Pons (tissue), 1 donor: ENCODE measurements at regions not wholly inside any gene's neighbourhood (a gene's known extent, or its start where the extent isn't known, plus 50 kb on each side); places are given as distances from the start of the nearest gene placed in this dataset.
"Not testable (repeated sequence)": the region's sequence is repeated elsewhere in the genome, so short reads cannot be mapped to it uniquely, and the experiment has no call there.

ENCODE experiments used
- DNase-seq: peaks from one replicate; pipeline ENCODE4 v3.0.0-alpha.2; 2016; ENCODE audit warnings: low spot score

DNA sequence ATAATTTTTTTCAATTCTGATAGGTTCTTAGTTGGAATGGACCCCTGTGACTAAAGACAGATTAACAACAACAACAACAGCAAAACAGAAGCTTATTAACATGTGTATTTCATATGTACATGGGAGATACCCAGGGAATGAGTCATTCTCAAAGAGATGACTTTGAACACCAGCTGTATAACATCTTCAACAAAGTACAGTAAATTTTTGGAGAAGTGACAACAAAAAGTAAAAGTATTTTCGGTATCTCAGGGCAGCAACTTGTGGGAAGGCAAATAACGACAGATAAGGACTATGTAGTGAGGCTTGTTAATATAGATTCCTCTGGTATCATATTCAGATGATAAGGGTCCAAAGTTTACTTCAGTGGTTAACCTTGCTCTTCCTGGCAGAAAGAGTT, 573.4 kb upstream of the RAG2 start:
- DNase-seq: no peak

DNA sequence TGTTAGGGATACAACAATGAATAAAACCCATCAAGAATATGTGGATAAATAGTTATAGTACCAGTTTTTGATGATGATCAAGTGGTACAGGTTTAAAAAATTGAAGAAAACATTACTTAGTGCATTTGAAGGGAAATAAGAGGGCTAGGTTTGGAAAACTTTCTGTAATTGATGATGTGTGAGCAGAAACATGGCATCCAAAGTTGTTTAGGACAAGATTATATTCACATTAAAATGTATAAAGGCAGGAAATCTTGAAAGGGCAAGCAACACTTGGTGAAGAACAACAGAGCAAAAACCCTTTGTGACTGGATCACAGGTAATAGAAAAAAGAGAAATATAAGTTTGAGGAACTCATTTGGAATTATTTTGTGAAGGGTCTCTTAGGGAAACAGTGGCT, 572.3 kb upstream of the RAG2 start:
- DNase-seq: no peak

DNA sequence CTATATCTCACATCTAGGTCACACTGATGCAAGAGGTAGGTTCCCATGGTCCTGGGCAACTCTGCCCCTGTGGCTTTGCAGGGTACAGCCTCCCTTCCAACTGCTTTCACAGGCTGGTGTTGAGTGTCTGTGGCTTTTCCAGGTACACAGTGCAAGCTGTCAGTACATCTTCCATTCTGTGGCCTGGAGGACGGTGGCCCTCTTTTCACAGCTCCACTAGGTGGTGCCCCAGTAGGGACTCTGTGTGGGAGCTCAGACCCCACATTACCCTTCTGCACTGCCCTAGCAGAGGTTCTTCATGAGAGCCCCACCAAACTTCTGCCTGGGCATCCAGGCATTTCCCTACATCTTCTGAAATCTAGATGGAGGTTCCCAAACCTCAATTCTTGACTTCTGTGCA, 547.4 kb upstream of the RAG2 start:
- DNase-seq: not testable (repeated sequence)

DNA sequence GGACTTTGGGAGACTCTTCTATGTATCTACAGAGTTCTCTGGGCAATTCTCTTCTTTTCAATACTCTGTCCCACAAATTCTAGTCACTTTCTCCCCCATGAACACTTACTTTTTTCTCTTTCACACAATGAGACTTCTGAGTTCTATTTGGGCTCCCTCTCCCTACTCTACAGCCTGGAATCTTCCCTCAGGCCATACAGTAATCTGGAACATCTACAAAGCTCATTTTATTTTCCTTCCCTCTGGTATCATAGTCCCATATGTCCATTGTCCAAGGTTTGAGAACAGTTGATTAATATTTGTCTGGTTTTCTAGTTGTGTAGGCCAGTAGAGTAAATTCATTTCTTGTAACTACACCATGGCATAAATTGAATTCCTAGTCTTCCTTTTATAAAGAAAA, 544.6 kb upstream of the RAG2 start:
- no peak for DNase-seq

DNA sequence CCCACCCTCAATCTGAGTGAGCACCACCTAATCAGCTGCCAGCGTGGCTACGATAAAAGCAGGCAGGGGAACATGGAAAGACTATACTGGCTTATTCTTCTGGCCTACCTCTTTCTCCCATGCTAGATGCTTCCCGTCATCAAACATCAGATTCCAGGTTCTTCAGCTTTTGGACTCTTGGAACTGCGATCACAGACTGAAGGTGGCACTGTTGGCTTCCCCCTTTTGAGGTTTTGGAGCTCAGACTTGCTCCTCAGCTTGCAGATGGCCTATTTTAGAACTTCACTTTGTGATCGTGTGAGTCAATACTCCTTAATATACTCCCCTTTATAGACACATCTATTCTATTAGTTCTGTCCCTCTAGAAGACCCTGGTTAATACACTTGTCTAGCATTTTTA, 543.7 kb upstream of the RAG2 start:
- DNase-seq: no peak

DNA sequence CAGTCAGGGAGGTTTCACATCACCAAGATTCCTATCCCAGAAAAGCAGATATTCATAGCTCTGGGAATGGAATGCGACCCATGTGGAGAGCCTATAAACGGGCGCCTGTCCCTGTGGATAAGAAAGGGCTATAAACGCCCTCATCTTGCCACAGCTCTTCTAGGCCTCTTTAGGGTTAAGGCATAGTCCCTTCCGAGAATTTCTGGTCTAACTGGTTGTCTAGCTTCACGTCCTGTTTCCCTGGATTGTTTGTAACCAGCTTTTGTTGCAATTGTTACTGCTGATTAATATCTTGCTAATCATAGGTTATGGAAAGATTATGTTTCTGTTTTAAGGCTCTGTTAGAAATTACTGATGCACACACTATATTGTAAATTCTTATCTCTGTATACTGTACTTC, 537.6 kb upstream of the RAG2 start:
- not testable (repeated sequence) for DNase-seq

DNA sequence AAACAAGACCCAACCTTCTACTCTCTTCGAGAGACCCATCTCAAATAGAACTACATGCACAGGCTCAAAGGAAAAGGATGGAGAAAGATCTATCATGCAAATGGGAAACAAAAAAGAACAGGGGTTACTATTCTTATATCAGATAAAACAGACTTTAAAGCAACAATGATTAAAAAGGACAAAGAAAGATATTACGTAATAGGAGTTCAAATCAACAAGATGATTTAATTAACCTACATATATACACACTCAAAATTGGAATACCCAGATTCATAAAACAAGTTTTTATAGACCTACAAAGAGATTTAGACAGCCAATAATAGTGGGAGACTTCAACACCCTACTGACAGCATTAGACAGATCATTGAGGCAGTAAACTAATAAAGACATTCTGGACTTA, 536.6 kb upstream of the RAG2 start:
- DNase-seq: no peak

DNA sequence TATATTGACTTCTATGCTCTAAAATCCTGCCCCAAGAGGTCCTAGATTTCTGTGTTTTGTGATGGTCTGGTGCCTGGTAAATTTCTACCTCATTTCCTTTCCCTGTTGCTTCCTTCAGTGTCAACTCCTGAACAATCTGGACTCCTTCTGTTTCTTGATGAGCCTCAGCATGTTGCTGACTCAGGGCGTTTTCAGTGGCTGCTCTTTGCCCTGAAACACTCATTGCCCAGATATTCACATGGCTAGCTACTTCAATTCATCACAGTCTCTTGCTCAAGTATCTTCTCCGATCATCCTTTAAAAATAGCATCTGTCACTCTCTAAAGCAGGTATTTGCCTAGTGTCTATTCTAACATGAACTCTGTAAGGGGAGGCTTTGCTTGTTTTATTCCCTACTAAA, 526.3 kb upstream of the RAG2 start:
- DNase-seq: no peak

DNA sequence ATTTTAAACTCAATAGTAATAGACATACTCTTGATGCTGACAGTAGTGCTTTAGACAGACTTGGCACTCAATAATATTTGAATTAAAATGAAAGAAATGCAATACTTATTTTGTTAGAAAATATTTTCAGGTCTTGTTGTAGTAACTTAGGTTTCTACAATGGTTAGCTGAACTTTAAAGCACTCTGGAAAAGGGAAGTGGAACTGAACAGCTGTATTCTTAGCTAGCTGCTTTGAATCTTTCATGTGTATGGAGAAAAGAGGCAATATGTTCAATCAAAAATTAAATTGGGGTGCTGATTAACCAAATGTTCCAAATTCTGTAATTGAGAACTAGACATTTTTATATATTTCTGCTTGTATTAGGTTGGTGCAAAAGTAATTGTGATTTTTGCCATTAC, 517.9 kb upstream of the RAG2 start:
- no peak for DNase-seq

DNA sequence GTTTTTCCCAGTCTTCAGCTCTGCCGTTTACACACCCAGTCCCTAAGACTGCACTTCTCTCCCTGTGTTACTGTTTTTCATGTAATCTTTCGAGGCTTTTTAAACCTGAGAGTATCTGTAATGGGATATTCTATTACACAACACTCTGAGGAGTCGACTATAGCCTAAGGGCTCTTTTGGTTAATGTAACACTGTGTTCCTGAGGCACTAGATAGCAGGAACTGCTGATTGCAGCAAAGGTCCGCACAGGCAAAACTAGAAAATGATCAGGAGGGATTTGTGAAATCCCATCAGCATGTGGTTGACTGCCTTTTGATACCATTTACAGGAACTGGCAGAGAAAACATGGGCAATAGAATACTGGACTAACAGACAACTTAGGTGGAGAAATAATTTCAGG, 512.3 kb upstream of the RAG2 start:
- no peak for DNase-seq

DNA sequence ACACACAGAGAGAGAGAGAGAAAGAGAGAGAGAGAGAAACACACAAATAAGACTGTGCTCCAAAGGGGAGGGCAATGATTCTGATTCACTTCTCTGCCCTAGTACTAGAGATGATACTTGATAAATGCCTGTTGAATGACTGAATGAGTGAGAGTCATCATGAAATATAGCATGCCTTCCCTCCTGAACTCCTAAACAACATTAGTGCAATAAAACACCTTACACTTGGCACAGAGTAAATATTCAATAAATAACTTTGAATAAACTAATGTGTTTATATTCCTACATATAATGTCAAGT, 511.2 kb upstream of the RAG2 start:
- DNase-seq: no peak

DNA sequence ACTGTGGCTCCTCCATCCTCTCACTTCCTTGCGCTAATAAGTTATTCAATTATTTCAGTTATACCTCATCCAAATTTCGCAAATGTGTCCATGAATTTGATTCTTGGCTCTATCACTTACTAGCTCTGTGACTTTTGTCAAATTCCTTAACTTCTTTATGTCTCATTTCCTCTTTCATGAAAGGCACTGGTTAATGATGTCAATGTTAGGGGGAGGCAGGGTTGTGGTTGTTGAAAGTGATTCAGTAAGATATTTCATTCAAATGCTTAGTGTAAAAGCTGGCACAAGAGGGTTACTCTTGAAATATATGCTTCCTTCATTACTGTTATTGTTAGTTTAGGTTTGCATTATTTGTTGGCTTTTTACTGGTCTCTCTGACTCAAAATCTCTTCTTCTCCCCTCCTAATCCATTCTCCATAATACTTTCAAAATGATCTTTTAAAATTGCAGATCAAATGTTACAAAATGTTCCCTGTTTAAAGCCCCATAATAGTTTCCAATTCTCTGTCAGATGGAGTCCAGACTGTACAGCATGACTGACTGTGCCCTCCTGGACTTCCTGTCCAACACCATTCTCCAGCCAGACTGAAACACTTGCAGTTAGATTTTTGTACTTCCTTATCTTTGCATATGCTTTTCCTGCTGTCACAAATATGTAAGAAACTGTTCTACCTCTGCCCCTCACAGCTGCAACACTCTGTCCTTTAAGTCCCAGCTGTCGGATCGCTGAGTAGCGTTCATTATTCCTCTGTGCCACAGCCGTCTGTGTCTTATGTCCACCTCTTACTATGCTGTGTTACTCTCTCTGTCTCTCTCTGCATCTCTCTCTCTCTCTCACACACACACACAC, 510.6 kb upstream of the RAG2 start:
- no peak for DNase-seq

DNA sequence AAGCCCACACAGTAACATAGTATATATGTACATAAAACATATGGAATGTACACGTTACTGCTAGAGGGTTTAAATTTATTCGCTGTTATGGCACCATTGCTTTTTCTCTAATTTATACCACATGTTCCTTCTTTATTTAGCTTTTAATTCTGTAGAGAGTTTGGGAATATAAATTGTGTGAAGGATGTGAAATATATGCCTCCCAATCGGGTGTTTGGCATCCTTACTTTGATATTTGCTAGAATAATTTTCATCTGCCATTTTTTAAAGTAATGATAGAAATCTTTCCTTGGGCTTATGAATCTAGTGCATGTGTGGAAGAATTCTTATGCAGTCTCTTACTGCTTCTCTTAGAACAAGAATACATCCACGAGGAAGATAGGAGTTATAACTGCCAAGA, 509.8 kb upstream of the RAG2 start:
- DNase-seq: no peak

DNA sequence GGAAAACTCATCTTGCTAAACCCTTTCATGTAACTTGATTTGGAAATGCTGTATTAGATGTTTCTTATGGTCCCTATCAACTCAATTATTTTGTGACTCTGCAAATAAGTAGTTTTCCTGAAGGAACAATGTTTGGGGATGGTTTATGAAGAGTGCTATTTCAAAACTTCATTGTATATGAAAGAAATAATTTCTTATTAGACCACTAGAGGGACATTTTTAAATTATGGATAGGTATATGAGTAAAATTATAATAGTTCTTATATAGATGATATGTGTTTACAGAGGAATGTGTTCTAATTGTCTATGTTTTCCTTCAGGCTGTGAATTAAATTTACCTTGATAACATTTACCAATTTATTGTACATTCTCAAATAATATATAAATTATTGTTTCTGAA, 509.4 kb upstream of the RAG2 start:
- no peak for DNase-seq

DNA sequence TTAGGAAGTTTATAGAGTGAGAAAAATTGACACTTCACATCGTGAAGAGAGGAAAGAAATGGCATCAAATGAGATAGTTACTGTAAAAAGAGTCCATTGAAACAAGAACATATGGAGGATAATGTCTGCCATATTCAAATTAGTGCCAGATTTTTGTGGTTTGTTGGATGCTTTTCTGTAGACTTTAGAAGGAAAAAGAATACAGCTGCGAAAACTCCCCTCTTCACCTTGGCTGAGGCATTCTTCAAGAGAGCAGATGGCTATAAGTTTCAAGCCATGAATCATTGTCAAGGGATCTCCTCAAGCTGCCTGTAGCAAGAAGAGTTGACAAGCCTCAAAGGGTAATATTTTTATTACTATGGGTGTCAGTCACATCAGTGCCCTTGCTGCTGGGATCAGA, 507.4 kb upstream of the RAG2 start:
- DNase-seq: peak; percentile 9

DNA sequence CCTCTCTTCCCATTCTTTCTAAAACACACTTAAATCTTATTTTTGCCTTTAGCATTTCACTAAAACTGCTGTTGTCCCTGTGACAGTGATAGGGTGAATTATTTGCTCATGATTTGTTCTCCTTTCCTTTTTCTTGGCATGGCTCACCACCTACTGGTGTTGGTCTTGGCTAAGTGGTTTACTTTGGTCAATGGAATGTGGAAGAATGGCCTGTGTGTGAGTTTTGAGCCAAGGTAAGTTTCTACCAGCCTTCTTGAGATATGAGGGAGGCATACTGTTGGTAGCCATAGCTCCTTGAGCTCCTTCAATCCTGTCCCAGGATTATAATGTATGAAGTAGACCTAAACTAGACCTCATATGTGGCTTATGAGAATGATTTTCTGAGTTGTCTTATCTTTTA, 506.3 kb upstream of the RAG2 start:
- DNase-seq: no peak

DNA sequence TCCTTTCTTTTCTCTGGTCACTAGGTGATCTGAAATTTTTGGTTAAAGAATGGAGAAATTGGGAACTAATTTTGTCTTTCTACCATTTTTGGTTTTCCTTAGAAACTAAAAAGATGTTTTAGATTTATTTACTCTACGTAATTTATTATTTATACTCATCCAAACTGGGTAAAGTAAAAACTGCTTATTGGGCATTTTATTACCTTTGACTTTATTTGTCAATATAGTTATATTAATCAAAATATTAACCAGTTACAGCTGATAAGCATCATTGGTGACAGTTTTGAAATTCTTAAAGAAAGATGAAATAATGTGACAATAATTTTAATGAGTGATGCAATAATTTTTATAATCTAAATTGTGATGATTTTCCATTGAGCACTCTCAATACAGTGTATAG, 502.0 kb upstream of the RAG2 start:
- no peak for DNase-seq

DNA sequence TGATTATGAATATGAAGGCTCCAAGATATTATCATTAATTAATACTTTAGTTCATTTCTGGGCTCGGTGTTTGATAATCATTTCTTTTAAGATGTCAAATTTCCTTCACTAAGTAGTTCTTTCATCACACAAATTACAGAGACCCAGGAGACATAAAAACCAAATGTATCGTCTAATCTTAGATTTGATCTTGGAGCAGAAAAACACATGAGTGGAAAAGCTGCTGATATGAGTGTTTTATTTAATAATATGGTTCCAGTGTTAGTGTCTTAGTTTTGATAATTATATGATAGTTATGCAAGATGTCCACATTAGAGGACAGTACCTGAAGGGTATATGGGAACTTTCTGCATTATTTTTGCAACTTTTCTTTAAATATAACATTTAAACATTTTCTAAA, 494.5 kb upstream of the RAG2 start:
- no peak for DNase-seq

DNA sequence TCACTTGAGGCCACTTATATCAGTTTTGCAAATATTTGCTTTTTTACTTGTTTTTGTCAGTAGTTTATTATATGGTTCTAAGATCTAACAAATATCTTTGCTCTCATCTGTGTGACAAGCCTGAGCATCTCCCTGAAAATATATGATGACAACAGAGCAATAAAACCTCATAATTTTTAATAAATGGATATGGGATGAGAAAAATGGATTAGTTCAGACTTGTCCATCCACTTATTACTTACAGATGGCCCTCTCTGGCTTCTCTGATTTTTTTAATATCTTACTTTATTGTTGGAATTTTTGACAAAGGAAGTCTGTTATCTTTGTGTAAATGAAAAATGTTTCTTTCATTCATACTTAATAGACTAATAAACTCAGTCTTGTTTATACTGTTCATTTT, 491.4 kb upstream of the RAG2 start:
- DNase-seq: no peak

DNA sequence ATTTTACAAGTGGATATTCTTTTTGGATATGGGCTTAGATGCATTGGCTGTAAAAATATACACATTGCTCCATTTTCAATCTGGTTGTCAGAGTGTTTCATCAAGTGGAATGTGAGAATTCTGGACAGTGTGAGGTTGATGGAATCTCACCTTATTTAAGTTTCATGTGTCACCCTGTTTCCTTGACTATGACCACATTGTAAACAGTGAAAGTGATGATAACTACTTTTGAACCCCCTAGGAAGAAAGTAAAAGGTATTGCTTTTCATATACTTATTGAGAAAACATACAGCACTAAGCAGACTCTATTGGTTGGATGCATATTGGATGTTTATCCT, 490.5 kb upstream of the RAG2 start:
- no peak for DNase-seq

DNA sequence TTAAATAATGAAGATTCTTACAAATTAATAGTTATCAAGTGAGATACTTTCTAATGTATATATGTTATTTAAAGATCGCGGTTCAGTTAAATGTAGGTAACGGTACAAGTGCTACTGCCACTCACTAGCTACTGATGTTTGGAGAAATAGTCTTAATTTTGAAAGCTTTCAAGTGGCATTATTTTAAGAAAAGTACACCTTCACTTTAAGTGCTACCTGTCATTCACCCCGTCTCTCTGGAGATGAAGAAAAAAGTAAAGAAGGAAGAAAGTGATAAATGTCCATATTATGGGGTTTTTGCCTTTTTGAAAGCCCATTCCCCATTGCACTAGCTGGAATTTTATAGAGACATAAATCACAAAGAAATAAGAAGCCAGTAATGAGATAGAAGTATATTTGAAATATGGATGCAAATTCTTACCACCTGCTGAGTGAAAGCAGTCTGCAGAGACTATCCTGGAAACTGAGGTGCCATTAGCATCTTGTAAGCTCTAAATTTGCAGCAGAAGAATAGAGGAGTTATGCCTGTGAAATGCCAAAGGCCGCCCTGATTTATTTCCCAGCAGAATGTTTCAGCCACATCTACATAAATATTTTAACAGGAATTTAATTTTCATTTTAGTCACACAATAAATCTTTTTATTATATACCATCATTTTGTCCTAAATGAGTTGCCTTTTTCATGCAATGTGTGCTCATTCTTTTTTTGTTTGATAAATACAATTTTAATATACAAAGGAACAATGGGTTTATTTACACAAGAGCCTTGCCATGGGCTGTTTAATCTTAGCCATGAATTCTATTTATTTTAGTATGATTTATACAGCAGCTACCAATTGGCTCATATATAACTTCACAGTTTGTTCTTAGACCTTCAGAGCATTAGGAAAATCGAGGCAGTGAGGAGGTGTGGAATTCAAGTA, 489.9 kb upstream of the RAG2 start:
- DNase-seq: no peak

DNA sequence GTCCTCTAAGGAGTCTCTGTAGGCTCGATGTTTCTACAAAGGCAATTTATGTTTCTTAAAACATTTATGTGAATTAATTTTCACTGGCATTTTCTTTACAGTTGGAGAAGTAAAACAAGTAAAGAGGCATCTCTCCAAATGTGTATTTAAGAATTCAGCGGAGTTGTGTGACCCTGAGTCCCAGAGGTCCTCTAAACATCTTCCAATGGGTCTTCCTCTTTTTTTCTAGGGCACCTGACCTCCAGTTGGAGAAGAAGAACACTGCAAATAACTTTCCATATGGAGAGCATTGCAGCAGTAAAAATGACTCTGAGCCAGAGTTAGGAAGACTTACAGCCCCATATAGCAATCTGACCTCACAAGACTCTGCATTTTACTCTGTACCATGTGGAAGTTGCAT, 480.5 kb upstream of the RAG2 start:
- DNase-seq: no peak

DNA sequence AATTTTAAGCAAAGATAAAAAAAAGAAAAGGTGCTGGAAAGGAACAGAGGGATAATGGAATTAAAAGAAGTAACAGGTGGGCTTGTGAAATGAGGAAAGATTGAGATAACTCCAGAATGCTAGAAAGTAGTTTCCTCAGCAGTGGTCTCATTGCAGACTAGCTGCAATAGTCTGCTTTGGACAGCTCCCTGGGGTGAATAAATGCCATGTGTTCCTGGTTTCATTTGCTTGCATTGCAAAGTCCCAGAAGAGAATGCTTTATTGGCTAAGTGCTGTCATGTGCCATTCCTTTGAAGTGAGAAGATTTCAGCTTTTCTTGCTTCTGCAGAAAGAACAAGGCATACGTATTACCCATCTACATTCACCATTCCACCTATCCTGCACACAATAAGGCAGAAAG, 478.8 kb upstream of the RAG2 start:
- no peak for DNase-seq

DNA sequence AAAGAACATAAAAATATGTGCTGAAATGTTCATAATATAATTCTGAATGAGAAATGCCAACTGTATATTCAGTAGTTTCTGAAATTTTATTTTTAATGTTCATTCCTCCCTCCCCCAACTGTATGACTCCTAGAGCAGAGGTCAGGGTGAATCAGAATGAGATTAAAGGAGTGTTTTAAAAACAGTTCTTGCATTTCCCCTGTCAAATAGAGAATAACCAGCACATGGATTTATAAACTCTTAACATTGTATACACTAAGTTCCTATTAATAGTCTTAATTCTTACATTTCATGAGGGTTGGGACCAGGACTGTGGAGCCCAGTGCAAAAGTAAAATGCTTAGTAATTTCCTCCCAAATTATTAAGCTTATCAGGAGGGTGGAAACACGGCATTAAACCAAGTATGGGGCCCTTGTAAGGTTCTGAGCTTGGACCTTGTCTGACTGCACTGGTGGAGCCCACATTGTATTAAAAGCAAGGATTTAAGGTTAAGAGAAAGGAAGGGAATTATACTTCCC, 474.6 kb upstream of the RAG2 start:
- DNase-seq: no peak
